Dermis blood vessel endothelial cell (primary cell): ENCODE measurements at regions not wholly inside any gene's neighbourhood (a gene's known extent, or its start where the extent isn't known, plus 50 kb on each side); places are given as distances from the start of the nearest gene placed in this dataset.

ENCODE experiments used
- DNase-seq: peaks from one replicate; pipeline ENCODE4 v3.0.0; 2010

DNA sequence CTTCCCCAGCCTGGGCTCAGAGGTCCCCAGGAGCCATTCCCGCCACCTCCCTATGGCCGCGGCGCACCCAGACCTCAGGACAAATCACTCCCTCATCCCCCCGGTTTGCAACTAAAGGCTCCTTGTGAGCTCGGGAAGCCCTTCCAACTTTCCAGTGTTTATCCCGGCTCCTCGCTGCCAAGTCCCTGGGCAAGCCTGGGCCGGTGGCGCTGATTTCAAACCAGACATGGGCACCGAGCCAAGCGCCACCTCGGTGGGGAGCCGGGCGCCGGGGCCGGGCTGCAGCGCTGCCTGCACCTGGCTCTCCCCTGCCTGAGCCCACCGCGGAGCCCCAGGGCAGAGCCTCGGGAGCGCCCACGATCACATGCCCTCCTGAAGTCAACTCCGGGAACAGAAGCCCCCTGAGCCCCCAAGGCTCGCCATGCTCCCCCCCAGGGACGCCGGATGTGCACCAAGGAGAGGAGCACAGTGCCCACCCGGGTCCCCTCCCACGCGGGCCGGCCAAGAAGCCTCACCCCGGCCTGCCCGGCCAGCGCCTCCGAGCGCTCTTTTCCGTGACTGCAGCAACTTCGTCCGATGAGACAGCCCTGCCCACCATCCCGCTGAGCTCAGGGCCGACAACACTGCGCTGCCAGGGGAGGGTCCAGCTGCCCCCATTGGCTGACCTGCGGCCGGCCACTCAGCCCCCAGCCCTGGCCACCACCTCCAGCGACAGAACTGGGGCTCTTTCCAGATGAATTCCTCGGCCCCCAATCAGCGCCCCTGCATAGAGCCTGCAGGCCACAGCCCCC lies 50.0 kb downstream of the NCOR2 start:
- DNase-seq = peak; percentile 76

DNA sequence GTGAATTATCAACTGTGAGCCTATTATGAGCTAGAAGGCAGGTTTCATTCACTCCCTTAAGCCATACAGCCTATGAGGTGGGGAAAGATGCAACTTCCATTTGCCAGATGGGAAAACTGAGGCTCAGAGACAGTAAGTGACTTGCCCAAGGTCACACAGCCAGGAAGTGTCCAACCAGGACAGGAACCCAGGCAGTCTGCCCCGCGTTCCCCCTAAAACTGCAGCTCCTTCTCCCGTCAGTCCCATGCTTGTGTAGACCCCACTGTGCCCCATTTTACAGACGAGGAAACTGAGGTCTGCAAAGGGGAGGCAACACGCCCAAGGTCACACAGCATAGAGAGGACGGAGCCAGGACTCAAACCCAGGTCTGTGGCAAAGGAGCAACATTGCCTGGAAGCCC lies 50.6 kb downstream of the NCOR2 start:
- DNase-seq = no peak

DNA sequence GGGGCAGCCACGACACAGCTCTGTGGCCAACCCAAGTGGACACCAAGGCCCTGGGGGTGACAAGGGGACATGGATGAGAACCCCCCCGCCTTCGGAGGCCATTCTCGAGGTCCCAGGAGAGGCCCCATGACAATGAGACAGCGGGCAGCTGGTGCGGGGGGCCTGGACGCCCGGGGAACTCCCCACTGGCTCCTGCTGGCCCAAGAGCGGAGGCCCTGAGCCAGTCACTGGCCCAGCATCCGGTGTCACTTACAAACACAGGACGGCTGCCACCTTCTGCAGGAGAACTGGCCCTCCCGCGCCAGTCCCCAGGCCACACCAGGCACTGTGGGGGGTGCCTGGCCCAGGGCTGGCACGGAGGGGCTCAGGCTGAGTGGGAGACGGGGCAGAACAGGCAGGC lies 51.4 kb downstream of the NCOR2 start:
- no peak for DNase-seq

DNA sequence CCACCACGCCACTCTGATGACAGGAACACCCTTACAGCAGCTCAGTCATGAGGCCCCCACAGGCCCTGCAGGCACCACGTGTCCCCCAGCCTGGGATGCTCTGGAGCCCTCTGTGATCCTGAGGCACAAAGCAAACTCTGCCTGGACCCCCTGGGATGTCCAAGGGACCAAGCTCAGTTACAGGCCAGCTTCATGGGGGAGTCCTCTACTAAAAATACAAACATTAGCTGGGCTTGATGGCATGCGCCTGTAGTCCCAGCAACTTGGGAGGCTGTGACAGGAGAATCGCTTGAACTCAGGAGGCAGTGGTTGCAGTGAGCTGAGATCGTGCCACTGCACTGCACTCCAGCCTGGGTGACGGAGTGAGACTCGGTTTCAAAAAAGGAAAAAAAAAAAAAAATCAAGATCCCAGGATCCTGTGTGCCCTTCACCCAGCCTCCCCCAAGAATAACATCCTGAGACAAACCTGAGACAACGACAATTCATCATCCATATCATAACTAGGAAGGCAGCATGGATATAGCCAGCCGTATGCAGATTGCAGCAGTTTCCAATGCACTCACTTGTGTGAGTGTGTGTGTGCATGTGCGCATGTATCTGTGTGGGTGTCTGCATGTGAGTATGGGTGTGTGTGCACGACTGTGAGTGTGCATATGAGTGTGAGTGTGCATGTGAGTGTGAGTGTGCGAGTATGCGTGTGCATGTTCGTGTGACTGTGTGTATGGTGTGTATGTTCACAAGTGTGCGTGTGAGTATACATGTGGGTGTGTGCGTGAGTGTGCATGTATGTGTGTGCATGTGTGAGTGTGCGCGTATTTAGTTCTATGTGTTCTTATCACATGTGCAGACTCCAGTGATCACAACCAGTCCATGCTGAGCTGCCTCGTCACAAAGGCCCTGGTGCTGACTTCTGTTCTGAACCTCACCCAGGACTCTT lies 52.1 kb downstream of the NCOR2 start:
- no peak for DNase-seq

DNA sequence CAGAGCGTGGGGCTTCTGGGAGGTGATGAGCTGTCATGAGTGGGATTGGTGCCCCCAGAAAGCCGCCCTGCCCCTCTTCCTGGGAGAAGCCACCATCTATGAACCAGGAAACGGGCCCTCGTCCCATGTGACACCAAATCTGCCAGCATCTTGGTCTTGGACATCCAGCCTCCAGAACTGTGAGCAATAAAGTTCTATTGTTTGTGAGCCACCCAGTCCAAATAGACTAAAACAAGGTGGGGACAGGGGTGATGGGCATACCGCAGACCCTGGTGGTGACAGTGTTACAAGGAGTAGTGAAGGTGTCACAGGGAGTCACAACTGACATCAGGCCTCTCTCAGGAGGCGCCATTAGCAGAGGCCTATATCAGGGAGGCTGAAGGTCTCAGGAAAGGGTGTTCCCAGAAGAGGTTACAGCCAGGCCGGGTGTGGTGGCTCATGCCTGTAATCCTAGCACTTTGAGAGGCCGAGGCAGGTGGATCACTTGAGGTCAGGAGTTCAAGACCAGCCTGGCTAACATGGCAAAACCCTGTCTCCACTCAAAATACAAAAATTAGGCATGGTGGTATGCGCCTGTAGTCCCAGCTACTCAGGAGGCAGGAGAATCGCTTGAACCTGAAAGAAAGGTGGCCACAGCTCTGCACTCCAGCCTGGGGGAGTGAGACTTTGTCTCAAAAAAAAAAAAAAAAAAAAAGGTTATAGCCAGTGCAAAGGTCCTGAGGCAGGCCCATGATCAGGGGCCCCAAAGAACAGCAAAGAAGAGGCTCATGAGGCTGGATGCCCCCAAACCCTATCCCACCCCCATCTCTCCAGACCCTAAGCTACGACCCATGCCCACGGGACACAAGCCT lies 53.0 kb downstream of the NCOR2 start:
- no peak for DNase-seq

DNA sequence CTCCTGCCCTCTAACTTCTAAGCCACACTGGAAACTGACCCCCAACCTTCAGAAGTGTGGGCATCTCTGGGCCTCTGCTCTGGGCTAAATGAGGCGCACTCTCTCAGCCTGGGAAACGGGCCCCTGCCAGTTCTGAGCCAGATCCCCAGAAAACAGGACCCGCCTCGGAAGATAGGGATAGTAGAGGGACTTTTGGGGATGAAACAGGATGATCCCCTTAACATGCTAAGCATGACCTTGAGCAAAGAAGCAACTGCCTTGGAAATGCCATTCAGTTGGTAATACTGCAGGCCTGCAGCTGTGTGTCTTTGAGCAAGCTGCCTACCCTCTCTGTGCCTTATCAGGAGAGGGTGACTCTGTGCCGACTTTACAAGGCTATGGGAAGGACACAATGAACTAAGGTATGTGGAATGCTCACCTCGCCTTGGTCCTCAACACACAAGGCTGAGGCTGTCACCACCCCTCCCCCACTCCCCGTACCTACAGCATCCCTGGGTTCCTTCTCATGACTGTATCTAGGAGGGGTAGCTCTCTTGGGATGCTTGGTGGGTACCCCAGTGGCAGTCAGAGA lies 54.0 kb downstream of the NCOR2 start:
- no peak for DNase-seq

DNA sequence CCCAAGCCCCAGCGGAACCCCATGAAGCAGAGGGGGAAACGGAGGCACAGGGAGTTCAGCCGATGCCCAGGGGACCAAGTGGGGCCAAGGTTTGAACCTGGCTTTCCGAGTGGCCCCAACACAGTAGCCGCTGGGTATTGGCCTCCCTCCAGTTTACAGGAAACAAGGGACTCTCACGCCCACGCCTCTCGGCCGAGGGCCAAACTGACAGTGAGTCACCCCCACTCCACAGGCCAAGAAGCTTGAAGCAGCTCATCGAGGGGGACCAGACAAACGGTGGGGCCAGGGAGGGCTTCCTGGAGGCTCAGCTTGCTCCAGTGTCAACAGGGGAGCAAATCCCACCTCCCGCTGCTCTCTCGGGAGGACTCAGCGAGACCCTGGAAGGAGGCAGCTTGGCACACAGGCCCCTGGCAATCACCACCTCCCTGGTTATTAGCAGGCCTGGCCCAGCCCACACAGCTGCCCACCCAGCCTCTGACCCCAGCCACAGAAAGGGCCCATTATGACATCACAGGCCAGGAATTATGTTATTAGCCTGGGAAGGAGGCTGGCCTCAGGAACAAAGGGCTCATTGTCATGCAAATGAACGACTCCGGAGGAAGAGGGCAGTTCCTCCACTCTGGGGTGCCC lies 54.6 kb downstream of the NCOR2 start:
- peak; percentile 98 for DNase-seq

DNA sequence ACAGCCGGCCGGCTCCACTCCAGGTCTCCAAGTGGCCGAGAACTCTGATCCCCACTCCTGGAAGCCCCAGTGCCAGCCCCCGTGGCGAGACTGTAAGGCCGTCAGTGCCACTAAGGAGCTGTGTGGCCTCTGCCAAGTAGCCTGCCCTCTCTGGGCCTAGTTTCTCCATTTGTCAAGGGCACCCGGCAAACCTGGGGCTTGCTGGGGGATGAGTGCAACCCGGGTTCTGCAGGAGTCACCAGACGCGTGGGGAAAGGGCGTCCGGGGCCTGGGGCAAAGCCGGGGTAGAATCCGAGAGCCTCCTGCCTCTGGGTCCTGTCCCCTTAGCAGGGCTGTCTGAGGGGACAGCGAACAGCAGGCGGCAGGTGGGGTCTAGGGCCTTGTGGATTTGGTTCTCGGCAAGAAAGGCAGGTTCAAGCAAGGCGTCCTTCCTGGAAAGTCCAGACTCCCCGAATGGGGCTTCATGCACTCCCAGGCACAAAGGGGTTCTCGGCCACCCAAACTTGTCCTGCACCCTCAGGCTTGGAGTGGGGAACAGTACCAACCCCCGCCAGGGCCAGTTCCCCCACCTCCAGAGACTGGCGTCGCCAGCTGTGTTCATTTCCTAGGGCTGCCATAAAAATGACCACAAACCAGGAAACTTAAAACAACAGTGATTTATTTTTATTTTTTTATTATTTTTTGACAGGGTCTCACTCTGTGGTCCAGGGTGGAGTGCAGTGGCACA lies 56.0 kb downstream of the NCOR2 start:
- DNase-seq = no peak

DNA sequence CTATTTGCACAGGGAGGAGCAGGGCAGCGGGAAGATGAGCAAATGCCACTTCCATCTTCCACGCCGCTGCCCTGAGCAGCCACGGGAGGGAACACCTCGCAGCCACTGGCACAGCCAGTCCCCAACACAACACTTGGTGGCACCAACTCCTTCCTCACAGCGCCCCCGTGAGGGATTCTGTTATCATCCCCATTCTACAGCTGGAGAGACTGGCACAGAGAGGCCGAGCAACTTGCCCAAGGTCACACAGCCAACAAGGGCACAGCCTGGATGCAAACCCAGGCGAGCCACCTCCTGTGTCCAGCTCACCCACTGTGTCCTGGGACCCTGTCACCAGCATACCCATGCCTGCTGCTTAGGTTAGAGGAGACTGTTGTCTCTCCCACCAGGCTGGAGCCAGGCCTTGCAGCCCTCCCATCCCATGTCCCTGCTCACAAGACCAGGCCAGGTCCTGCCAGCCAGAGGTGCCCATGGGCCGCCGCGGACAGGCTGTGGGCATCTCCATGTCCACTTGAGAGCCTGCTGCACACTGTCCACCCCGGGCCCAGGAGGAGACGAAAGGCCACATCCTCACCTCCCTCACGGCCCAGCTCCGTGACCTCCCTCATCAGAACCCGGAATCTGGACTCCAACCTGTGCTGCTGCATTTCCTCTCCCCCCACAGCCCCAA lies 57.0 kb downstream of the NCOR2 start:
- no peak for DNase-seq

DNA sequence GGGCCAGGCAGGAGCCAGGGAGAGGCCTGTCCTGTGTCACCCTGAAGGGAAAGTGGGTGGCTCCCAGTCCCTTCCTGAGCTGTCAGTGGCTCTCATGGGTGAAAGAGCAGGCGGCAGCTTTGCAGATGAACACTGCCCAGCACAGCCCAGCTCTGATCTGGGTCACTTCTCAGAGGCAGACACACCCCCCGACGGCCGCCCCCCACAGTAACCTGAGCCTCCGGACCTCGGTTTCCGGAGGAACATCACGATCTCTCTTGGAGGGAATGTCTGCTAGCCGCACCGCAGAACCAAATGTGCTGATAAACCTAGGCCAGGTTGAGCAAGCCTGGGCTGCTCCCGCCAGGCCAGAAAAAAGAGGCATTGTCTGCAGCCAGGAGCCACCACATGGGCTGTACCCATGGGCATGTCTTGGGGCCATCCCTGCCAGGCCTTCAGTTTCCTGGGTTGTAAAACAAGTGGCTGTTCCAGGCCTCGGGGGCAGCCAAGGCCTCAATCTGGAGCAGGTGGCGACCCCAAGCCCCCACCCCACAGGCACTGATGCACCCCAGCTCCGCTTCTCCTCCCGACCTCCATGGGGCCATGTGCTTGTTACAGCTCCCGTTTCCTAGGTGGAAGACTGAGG lies 57.6 kb downstream of the NCOR2 start:
- DNase-seq = no peak

DNA sequence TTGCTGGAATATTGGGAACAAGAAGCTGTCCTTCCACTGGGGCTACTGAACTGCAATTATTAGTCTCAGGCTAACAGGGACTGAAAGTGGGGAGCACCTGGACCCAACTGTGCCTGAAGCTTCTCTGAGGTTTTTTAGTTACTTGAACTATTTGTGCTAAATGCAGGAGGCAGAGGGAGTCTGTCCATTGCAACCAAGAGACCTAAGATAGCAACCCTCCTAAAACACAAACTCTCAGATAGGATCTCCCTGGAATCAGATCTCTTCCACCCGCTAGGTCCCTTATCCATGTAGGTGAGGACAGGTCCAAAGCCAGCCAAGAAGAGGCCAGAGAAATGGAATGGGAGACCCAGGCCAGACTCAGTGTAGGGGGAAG lies 58.1 kb downstream of the NCOR2 start:
- DNase-seq = no peak

DNA sequence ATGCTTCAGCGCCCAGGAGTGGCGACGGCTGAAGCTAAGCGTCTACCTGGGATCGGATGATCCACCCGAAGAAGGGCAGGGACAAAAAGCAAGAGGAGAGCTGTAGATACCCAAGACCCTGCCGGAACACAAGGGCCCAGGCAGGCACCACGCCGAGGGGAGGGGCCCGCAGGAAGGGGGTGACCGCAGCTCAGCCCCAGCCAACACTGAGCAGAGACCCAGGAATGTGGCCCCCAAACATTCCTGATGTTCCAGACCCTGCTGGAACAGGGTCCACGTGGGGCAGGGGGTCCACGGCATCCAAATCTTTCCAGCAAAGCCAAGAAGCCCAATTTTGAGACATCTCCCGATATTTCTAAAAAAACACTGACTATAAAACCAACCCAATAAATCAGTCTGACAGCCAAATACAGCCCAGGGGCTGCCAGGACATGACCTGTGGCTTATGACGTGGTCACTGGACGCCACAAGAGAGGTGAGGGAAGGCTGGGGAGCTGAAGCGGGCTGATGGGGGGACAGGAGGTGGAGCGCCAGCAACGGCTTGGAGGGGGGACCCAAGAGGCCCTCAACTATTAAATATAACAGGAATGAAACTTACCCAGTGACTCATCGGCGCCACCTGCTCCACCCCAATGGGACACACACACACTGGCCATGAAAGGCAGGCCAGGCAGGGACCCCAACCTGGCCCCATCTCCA lies 58.9 kb downstream of the NCOR2 start:
- no peak for DNase-seq

DNA sequence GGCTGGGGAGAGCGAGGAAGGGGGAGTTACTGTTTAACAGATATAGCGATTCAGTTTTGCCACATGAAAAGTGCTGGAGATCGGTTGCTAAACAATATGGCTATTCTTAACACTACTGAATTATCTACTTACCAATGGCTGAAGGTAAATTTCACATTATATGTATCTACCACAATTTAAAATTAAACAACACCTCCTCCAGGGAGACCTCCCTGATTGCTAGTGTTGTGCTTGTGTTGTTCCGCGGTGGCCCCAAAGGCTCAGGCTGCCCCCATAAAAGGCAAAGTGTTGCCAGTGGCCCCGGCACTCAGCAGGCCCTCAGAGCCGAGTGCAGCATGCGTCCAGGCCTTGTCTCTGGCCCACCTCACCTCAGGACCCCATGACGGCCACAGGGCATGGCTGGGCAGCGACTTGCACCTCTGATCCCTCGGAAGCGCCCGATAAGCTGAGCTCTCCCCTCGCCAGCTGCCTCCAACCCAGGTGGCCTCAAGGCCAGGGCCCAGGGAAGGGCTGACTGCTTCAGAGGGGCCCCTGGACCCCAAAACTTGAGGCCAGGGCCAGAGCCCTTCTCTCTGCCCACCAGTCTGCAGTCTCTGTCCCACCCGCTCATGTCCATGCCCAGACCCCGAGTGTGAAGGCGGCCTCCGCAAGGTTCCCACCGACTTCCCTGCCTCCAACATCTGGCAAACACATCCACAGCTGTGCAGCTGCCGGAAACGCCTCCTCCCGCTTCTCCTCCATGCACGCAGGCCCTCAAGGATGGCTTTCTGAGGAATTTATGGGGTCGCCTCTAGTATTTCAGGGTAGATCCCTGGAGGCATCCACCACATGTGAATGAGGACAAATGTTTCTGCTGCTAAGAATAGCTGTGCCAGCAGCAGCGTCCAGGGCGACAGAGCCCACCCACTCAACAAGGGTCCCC lies 60.0 kb downstream of the NCOR2 start:
- DNase-seq = no peak

DNA sequence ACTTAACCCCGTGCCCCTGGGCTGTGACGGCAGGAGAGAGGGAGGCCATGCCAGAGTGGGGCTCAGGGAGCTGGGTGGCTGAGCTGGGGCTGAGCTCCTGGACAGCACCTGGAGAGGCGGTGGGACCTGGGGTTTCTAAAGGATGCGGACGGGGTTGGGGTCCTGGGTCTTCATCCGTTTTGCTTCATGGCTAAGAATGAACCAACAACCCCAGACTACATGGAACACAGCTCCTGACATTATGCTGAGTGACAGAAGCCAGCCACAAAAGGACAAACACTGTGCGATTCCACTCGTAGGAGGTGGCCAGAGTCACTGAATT lies 60.6 kb downstream of the NCOR2 start:
- DNase-seq = no peak

DNA sequence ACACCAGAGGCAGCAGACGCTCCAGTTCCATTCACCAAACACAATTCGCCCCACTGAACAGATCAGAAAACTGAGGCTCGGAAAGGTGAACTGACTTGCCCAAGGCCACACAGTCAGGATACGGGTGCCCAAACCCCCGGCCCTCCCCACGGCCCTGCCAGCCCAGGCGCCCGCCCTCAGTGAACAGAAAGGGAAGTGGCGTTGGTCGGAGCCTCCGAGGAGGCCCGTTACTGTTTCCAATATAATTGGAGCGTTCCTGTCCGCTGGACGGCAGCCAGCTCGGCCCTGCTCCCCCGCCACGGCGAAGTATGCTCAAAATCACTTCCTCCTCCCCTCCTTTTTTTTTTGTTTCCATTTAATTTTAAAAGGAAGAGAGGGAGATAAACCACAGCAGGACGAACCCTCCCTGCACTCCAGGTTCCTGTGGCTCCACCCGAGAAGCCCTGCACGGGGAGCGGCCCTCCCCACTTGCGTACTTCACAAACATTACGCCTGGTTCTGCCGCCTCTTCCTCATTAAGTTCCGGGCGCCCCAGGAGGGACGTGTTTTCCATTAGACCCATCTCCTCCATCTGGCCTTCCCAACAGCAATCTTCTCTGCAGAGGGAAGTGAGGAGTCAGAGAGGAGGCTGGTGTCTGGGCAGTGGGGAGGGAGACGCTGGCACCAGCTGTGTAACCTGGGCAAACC lies 61.1 kb downstream of the NCOR2 start:
- peak; percentile 69 for DNase-seq

DNA sequence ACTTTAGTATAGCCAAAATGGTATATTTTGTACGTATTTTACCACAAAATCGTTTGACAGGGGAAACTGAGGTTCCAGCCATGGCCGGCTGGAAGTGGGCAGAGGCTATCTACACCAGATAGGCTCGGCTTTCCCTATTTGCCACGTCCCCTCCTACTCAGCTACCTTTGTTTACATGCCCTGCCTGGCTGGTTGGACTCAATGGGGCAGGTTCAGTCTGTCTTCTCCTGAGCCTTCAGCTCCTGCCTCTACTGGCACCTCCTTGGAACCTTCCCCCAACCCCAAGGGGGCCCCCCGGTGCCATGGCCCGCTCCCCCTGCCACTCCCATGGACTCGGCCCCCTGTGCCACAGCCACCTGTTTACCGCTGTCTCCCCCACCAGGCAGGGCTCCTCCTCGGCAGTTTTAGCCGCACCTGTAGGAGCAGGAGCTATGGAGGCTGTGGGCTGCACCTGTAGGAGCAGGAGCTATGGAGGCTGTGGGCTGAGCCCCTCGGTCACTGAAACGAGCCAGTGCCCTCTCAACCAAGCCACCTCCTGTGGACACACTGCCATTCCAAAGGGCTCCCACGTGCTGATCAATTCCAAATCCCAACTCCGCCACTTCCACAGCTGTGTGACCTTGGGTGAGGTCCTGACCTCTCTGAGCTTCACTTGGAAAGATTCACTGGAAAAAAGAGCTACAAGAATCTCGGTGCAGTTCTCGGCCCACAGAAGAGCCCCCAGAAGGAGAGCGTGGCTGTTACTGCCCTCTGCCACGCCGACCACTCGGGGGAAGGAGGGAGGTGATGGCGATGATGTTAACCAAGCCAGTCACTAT lies 62.2 kb downstream of the NCOR2 start:
- DNase-seq = no peak
